ENCODE measurements at regions not wholly inside any gene's neighbourhood (a gene's known extent, or its start where the extent isn't known, plus 50 kb on each side); places are given as distances from the start of the nearest gene placed in this dataset.

DNA sequence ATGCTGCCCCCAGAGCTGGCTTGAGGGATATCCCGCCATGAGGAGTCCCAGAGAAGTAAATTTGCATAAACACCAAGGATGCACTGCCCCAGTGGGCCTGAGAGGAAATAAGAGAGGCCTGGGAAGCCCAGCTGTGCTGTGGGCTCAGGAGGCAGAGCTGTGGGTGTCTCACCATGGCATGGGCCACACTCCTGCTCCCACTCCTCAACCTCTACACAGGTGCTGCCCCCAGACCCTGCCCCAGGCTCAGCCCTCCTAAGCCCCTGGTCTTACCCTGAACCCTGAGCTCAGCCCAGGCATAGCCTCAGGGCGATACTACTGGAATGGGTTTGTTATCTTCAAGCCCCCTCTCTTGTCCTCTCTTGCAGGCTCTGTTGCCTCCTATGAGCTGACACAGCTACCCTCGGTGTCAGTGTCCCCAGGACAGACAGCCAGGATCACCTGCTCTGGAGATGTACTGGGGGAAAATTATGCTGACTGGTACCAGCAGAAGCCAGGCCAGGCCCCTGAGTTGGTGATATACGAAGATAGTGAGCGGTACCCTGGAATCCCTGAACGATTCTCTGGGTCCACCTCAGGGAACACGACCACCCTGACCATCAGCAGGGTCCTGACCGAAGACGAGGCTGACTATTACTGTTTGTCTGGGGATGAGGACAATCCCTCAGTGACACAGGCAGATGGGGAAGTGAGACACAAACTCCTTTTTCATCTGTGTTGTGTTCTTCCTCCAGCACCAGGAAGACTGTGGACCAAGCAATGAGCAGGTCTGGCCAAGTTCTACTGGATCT lies 59.9 kb downstream of the GGTLC2 start:
- no peaks in the 10 kb centered on the region for H3K27me3 ChIP-seq (ENCODE audit: insufficient read depth, low read depth)
- no peaks in the 10 kb centered on the region for H3F3A ChIP-seq (ENCODE audit: insufficient read depth, low read depth)
- no peaks in the 10 kb centered on the region for H3K79me2 ChIP-seq (ENCODE audit: low read depth)
- no peak for DNase-seq
- intact Hi-C loops (cut with micrococcal nuclease; ENCODE audit: unreplicated experiment): no loop called here
- ChIA-PET POLR2A (ENCODE audit: unreplicated experiment) (no interaction called here), CTCF (no interaction called here)
- H2AFZ ChIP-seq: no peak overlapping the region
- TF ChIP-seq EZH2 (IDR thresholded peaks at IDR 0.05; ENCODE audit: low read depth): no peak
- TF ChIP-seq, protein P1, sequence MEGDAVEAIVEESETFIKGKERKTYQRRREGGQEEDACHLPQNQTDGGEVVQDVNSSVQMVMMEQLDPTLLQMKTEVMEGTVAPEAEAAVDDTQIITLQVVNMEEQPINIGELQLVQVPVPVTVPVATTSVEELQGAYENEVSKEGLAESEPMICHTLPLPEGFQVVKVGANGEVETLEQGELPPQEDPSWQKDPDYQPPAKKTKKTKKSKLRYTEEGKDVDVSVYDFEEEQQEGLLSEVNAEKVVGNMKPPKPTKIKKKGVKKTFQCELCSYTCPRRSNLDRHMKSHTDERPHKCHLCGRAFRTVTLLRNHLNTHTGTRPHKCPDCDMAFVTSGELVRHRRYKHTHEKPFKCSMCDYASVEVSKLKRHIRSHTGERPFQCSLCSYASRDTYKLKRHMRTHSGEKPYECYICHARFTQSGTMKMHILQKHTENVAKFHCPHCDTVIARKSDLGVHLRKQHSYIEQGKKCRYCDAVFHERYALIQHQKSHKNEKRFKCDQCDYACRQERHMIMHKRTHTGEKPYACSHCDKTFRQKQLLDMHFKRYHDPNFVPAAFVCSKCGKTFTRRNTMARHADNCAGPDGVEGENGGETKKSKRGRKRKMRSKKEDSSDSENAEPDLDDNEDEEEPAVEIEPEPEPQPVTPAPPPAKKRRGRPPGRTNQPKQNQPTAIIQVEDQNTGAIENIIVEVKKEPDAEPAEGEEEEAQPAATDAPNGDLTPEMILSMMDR (conservative IDR thresholded peaks at IDR 0.05): no peak
- H3K4me2 ChIP-seq: no peak overlapping the region
- H3K9me3 ChIP-seq (ENCODE audit: insufficient read depth, low read depth): no peaks in the 10 kb centered on the region
- no peaks in the 10 kb centered on the region for H3K36me3 ChIP-seq (ENCODE audit: low read depth)
- no peak overlapping the region for H3K27ac ChIP-seq
- H4K20me1 ChIP-seq (ENCODE audit: insufficient read depth): no peaks in the 10 kb centered on the region
- no peaks in the 10 kb centered on the region for H3K4me1 ChIP-seq (replicated peaks; ENCODE audit: insufficient read depth)
- no peaks in the 10 kb centered on the region for H3K9me2 ChIP-seq (ENCODE audit: insufficient read depth)
- H3K4me3 ChIP-seq: no peak overlapping the region
- BruUV-seq (replicated peaks): no TSS peak

DNA sequence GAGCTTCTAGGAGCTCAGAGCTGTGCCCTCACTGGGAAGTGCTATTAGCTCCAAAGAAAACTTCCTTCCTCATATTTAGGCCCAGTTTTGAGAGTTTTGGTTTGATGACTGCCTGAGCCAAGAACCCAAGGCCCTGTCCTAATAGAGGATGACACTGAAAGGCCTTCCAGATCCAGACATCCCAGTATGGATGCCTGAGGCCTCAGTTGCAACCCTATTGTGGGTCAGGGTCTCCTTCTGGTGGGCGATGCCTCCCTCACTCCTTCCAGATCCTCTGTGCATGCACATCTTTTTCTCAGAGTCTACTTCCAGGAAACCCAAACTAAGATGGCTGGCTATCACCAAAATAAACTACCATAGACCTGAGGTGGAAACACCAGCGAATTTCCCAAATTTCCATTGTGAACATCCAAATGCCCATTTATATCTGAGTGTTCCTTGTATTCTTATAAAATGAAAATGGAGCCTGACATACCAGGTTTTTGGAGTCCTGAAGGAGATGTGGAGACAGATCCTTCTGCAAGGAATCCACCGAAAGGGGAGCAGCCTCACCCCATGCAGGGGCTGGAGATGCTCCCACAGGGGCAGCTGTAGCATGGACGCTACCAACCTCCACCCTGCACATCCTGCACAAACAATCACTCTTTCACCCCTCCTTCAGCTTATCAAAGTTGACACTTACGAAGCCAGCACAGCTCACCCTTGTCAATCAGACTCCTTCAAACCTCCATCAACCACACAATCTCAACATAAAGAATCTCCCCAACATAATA lies 61.1 kb downstream of the GGTLC2 start:
- BruUV-seq (replicated peaks): no TSS peak
- H4K20me1 ChIP-seq (ENCODE audit: insufficient read depth): no peaks in the 10 kb centered on the region

DNA sequence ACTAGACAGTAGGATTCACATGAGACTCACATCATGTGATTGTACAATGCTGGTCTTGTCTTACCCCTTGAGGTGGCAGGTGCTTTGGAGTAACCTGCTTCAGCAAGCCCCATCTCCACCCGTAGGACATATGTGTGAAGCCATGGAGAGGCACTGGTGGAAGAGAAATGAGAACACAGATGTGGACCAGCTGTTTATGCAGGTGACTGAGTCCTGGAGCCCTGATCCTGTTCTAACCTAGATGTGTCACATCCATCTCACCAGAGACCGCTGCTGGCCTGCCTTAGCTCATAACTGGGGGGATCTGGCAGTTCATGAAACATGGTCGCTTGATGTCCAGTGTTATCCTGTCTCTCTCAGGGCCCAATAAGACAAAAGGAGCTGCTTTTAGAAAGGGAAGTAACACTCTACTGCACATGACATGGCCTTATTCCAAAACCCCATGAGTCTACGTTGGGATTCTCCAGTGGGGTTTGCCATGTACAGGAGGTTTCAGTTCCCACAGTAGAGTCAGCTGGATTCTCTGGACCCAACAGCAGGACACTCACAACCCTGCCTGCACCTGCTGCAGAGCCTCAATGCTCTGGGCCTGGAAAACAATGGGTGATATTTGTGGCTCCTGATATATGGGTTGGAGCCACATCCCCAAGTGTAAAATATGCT lies 62.0 kb downstream of the GGTLC2 start:
- ChIA-PET CTCF (no interaction called here), POLR2A (ENCODE audit: unreplicated experiment) (no interaction called here)
- BruUV-seq (replicated peaks): no TSS peak

More for the DNA sequence above, 61.1 kb downstream of the GGTLC2 start:
- Histone ChIP-seq H3K9me3 (ENCODE audit: insufficient read depth, low read depth) (no peaks in the 10 kb centered on the region), H3K36me3 (ENCODE audit: low read depth) (no peaks in the 10 kb centered on the region), H3K27ac (no peak overlapping the region), H3K4me3 (no peak overlapping the region), H3K9me2 (ENCODE audit: insufficient read depth) (no peaks in the 10 kb centered on the region), H3K4me2 (no peak overlapping the region), H3K27me3 (ENCODE audit: insufficient read depth, low read depth) (no peaks in the 10 kb centered on the region), H2AFZ (no peak overlapping the region), H3F3A (ENCODE audit: insufficient read depth, low read depth) (no peaks in the 10 kb centered on the region), H3K79me2 (ENCODE audit: low read depth) (no peaks in the 10 kb centered on the region), H3K4me1 (replicated peaks; ENCODE audit: insufficient read depth) (no peaks in the 10 kb centered on the region)
- intact Hi-C loops (cut with micrococcal nuclease; ENCODE audit: unreplicated experiment): no loop called here
- TF ChIP-seq, protein P1 (conservative IDR thresholded peaks at IDR 0.05): no peak
- TF ChIP-seq EZH2 (IDR thresholded peaks at IDR 0.05; ENCODE audit: low read depth): no peak
- DNase-seq: no peak
- ChIA-PET POLR2A (ENCODE audit: unreplicated experiment) (no interaction called here), CTCF (no interaction called here)

More for the DNA sequence above, 62.0 kb downstream of the GGTLC2 start:
- Histone ChIP-seq H3K79me2 (ENCODE audit: low read depth) (no peaks in the 10 kb centered on the region), H3K27ac (no peak overlapping the region), H3K4me1 (replicated peaks; ENCODE audit: insufficient read depth) (no peaks in the 10 kb centered on the region), H3K36me3 (ENCODE audit: low read depth) (no peaks in the 10 kb centered on the region), H3F3A (ENCODE audit: insufficient read depth, low read depth) (no peaks in the 10 kb centered on the region), H3K27me3 (ENCODE audit: insufficient read depth, low read depth) (no peaks in the 10 kb centered on the region), H3K4me2 (no peak overlapping the region), H3K4me3 (no peak overlapping the region), H2AFZ (no peak overlapping the region), H4K20me1 (ENCODE audit: insufficient read depth) (no peaks in the 10 kb centered on the region), H3K9me2 (ENCODE audit: insufficient read depth) (no peaks in the 10 kb centered on the region), H3K9me3 (ENCODE audit: insufficient read depth, low read depth) (no peaks in the 10 kb centered on the region)
- no peak for TF ChIP-seq EZH2 (IDR thresholded peaks at IDR 0.05; ENCODE audit: low read depth)
- TF ChIP-seq, protein P1 (conservative IDR thresholded peaks at IDR 0.05): no peak
- intact Hi-C loops (cut with micrococcal nuclease; ENCODE audit: unreplicated experiment): no loop called here
- no peak for DNase-seq

Data from PC-9 (cell line).